NCI-H748 (cell line): ENCODE measurements at regions not wholly inside any gene's neighbourhood (a gene's known extent, or its start where the extent isn't known, plus 50 kb on each side); places are given as distances from the start of the nearest gene placed in this dataset.

ENCODE experiments used
- DNase-seq: peaks from one replicate; lab custom pipeline; 2025; ENCODE audit not compliant: unreplicated experiment; lab: John Stamatoyannopoulos, UW

GRCh38 chr4:125735102-125735501 lies 420.3 kb downstream of the FAT4 start:
- no peak for DNase-seq

DNA sequence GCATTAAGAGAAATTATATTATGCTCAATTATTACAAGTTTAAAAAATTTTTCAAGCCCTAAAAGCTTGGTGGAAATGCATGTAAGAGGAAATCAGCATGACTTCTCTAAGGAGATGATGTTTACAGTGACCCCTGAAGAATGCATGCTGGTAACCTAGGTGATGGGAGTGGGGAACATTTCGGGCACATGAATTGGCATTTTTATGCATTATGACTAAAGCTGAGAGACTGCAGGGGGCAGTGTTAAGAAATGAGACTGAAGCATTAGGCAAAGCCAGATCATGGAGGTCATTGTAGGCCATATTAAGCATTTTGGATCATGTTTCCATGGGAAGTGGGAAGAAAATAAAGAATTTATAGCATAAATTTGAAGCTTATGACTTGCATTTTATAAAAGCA lies 421.3 kb downstream of the FAT4 start:
- no peak for DNase-seq

DNA sequence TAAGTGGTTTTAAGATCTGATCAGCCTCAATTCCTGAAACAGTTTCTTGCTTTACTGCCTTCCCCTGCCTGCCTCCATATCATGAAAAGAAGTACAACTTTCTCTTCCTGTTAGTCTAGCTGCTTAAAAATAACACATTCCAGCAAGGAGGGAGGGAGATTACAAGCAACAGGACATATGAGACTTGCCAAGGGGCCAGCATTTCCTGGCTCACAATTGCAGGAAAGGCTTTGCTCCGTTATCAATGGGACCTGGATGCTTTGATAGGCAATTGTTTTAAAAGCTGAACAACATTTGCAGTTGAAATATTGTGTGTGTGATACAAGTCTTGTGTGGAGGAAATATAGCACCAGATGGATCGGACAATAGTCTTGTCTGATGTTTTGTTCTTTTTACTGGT lies 425.0 kb downstream of the FAT4 start:
- no peak for DNase-seq

DNA sequence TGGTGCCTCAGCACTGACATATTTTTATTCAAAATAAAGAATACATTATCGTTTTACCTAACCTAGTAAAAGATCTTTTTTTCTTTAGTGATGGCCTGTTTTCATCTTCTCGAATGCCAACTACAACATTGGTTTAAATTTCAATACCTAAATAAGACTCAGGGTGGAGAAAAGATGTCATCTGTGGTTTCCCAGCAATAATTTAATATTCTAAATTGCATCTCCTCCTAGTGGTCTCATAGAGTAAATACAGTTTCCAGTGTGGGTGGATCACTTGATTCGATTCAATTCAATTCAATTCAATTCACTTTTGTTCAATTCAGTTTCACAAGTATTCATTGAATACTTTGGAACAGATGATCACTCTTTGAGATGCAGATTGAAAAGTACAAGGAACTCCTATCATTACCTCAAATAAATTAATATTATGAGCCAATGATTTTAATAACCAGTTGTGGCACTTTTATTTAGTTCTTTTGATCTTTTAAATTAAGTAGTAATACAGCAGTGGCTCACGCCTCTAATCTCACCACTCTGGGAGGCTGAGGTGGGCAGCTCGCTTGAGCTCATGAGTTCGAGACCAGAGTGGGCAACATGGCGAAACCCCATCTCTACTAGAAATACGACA lies 427.2 kb downstream of the FAT4 start:
- peak; percentile 16 for DNase-seq

DNA sequence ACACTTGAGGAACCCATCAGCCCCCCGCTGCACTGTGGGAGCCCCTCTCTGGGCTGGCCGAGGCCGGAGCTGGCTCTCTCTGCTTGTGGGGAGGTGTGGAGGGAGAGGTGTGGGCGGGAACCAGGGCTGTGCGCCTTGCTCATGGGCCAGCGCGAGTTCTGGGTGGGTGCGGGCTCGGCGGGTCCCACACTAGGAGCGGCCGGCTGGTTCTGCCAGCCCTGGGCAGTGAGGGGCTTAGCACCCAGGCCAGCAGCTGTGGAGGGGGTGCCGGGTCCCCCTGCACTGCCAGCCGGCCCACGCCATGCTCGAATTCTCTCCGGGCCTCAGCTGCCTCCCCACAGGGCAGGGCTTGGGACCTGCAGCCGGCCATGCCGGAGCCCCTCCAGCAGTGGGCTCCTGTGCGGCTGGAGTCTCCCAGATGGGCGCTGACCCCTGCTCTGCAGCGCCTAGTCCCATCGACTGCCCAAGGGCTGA lies 430.2 kb downstream of the FAT4 start:
- DNase-seq, result no peak

- no peak for DNase-seq
Observed at GRCh38 chr4:125749354-125749753, 434.6 kb downstream of the FAT4 start.

GRCh38 chr4:125750399-125750798 lies 435.6 kb downstream of the FAT4 start:
- no peak for DNase-seq

- DNase-seq, result peak; percentile 1
Observed at GRCh38 chr4:125750828-125751466, 436.2 kb downstream of the FAT4 start.

DNA sequence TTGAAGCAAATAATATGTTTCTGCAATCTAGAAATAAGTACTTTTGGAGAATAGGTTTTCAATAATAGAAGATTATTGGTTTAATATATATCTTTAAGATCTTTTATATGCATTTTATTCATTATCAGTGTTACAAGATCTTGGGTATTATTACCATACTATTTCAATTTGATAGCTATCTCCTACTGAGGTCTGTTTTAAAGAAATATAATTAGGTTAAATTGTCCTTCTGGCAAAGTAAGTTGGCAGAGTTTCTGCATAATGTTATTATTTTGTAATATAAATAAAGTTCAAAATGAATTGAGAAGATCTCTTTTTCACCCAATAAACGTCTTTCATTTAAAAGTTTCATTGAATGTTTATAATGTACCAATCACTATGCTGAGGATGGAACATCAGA lies 443.7 kb downstream of the FAT4 start:
- no peak for DNase-seq

GRCh38 chr4:125760201-125760819 lies 445.6 kb downstream of the FAT4 start:
- no peak for DNase-seq

- no peak for DNase-seq
Observed at GRCh38 chr4:125760956-125761355, 446.2 kb downstream of the FAT4 start.

DNA sequence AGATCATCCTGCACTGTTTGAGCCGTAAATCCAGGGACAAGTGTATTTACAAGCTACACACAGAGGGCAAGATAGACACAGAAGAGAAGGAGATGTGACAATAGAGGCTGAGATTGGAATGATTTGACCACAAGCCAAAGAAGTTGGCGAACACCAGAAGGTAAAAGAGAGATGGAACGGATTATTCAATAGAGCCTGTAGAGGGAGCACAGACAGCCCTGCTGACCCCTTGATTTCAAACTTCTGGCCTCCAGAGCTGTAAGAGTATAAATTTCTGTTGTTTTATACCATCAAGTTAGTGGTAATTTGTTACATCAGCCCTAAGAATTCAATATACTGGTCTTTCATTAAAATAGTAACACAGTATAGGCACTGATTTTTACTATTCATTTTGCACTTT lies 447.8 kb downstream of the FAT4 start:
- no peak for DNase-seq

- no peak for DNase-seq
Observed at GRCh38 chr4:125765941-125766340, 451.2 kb downstream of the FAT4 start.

DNA sequence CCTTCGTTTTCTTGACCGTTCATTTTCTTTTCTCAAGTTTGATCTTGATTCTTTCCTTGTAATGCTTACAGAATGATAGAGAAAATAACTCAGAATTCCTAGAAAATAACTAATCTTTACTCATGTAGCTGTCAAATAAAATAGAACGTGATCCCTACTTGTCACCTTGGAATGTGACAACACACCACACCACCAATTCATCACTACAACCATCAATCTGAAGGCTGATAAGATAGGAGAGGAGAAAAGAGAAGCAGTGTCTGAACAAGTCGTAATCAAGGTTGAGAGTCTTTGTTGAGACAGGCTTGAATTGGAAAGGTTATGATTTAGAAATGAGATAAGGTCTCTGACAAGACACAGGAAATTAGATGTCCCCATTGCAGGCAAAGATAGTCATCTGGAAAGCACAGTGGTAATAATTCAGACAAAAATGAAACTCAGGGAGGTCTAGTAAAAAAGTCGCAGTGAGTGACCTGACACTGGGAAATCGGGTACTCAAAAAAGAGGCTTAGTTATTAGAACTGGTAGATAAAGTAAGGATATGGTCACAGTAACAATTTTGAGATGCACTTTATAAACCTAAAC lies 456.2 kb downstream of the FAT4 start:
- no peak for DNase-seq

GRCh38 chr4:125772680-125773079 lies 457.9 kb downstream of the FAT4 start:
- no peak for DNase-seq

DNA sequence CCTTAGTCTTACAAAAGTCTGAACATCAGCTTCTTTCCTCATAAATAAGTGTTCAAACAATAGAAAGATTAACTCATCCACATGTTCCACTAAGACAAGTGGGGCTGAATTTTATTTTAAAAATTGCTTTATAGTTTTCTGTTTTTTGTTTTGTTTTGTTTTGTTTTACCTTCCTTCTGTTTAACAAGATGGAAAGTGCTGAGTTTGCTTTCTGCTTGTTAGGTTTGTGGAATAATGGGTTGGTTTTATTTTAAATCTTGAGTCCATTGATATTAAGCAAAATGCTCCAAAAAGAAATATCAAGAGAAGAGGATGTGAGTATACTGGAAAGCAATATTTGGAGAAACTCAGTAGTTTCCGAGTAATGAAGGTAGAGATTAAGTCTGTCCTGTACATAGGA lies 458.7 kb downstream of the FAT4 start:
- DNase-seq, result no peak

DNA sequence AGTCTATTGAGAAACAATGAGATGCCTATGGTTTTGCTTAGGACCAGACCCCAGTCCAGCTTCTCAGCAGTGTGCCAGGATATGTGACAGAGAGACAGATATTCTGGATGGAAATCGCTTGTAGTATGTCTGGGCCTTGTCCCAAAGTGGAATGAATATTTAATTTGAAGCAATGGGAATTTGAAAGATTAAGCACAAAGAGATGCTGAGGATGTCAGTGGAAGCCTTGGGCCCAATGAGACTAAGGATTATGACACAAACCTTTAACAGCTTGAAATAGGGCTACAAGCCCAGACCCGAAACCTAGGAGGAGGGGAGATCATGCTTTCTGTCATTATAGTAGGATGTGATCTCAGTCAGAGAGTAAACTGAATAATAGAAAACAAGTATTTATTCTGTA lies 459.2 kb downstream of the FAT4 start:
- no peak for DNase-seq

- no peak for DNase-seq
Observed at GRCh38 chr4:125776146-125776545, 461.4 kb downstream of the FAT4 start.

- no peak for DNase-seq
Observed at GRCh38 chr4:125780164-125780563, 465.4 kb downstream of the FAT4 start.

- DNase-seq, result no peak
Observed at GRCh38 chr4:125780747-125781146, 466.0 kb downstream of the FAT4 start.

DNA sequence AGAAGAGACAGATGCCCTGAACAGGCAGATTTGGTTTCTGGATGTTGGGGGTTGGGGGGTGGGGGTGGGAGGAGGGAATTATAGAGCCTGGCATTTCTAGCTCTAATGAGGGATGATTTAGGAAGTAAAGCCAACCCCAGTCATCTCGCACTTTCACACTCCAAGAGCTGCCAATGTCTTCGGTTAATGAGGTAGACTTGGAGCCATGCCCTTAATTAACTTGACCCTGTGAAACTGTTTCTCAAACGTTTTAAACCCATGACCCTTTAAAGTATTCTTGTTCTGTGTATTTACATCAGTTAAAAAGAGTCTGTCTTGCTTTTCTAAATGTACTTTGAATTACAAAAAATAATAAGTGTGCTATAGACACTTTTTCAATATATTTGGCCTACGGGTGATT lies 466.9 kb downstream of the FAT4 start:
- DNase-seq, result no peak

DNA sequence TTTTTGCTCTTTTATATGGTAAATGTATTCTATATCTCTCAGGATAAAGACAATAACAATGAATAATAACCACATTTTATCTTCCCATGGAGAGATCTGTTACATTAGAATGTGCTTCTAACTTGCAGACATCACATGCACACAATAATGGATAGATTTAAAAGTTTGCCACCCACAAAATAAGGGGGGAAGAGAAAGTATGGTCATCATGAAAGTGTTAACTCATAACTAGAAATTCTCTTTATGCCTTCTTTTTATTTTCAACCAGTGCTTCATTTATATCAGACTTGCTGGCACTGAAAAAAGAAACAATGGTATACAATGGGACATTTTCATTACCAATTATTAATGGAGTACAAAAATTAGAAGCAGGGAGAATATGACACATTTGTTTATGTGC lies 470.0 kb downstream of the FAT4 start:
- DNase-seq, result no peak
